Esophagus muscularis mucosa (tissue), 3 donors: ENCODE measurements at regions not wholly inside any gene's neighbourhood (a gene's known extent, or its start where the extent isn't known, plus 50 kb on each side); places are given as distances from the start of the nearest gene placed in this dataset.

Experiments used
- EP300 ChIP-seq: sonication (generic); formaldehyde crosslinking; IDR thresholded peaks from one replicate; pipeline ENCODE4 v1.6.1; 2017; ENCODE audit warnings: antibody characterized with exemption
- TF ChIP-seq, protein P1 (sequence below), 3 experiments: fragments of 200-600 bp in 2 of 3; fragments of 450-650 bp in 1 of 3; sonication (generic) in 2 of 3; IDR thresholded peaks; one replicate each; pipeline ENCODE4 v1.5.1; 2017 to 2019; ENCODE audit warnings: antibody characterized with exemption in 3 of 3, mild to moderate bottlenecking in 2 of 3, moderate library complexity in 1 of 3

DNA sequence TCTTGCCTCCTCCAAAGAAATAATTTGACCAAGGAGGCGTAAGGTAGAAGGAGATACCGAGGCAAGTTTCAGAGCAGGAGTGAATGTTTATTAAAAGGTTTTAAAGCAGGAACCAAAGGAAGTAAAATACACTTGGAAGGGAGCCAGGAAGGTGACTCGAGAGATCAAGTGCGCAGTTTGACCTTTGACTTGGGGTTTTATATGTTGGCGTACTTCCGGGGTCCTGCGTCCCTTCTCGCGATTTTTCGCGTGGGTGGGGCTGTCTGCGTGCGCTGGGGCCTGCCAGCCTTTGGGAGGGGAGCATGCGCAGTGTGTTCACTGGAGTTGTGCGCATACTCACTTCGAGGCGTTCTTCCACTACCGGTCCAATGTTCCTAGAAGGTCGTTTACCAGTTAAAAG, 166.0 kb upstream of the IRX2 start:
- no peak for TF ChIP-seq EP300
- TF ChIP-seq, protein P1, sequence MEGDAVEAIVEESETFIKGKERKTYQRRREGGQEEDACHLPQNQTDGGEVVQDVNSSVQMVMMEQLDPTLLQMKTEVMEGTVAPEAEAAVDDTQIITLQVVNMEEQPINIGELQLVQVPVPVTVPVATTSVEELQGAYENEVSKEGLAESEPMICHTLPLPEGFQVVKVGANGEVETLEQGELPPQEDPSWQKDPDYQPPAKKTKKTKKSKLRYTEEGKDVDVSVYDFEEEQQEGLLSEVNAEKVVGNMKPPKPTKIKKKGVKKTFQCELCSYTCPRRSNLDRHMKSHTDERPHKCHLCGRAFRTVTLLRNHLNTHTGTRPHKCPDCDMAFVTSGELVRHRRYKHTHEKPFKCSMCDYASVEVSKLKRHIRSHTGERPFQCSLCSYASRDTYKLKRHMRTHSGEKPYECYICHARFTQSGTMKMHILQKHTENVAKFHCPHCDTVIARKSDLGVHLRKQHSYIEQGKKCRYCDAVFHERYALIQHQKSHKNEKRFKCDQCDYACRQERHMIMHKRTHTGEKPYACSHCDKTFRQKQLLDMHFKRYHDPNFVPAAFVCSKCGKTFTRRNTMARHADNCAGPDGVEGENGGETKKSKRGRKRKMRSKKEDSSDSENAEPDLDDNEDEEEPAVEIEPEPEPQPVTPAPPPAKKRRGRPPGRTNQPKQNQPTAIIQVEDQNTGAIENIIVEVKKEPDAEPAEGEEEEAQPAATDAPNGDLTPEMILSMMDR (IDR thresholded peaks at IDR 0.05): no peak
